Transverse colon (tissue), 3 donors: ENCODE measurements at regions not wholly inside any gene's neighbourhood (a gene's known extent, or its start where the extent isn't known, plus 50 kb on each side); places are given as distances from the start of the nearest gene placed in this dataset.

Experiments
- CTCF ChIP-seq, 5 experiments: fragments of 200-600 bp in 3 of 5; fragments of 450-650 bp in 2 of 5; sonication (generic) in 3 of 5; IDR thresholded peaks; 1 replicate in 2 of 5; 2 replicates in 3 of 5; pipeline ENCODE4 v1.5.1; 2016 to 2017; ENCODE audit warnings: antibody characterized with exemption in 5 of 5, inconsistent platforms in 3 of 5, mild to moderate bottlenecking in 2 of 5, moderate library complexity in 1 of 5
- EP300 ChIP-seq: sonication (generic); formaldehyde crosslinking; IDR thresholded peaks from one replicate; pipeline ENCODE4 v1.6.1; 2017; ENCODE audit warnings: antibody characterized with exemption, low read depth
- POLR2A ChIP-seq: fragments of 450-650 bp; IDR thresholded peaks from one replicate; pipeline ENCODE4 v1.6.1; 2016; ENCODE audit warnings: antibody characterized with exemption, mild to moderate bottlenecking, moderate library complexity

GRCh38 chr2:194696690-194697089, 960.3 kb upstream of the SLC39A10 start:
- TF ChIP-seq POLR2A: no peak
- TF ChIP-seq CTCF (IDR thresholded peaks at IDR 0.05): no peak
- TF ChIP-seq EP300: no peak
